RWPE1 (cell line): ENCODE measurements at regions not wholly inside any gene's neighbourhood (a gene's known extent, or its start where the extent isn't known, plus 50 kb on each side); places are given as distances from the start of the nearest gene placed in this dataset.

Source experiments
- CTCF ChIA-PET: fragments of 350-600 bp; sonication (Branson Sonifier 250); formaldehyde crosslinking; extraction: SDS; loops from one replicate; lab custom pipeline; 2021; lab: Yijun Ruan, JAX
- POLR2A ChIA-PET: fragments of 400-600 bp; formaldehyde crosslinking; extraction: SDS; loops from one replicate; lab custom pipeline; 2020; ENCODE audit warnings: antibody characterized with exemption; ENCODE audit not compliant: low non-redundant PET; lab: Yijun Ruan, JAX
- DNase-seq: peaks from one replicate; pipeline ENCODE4 v3.0.0; 2012; ENCODE audit warnings: low spot score
- H3K27ac ChIP-seq: fragments of 450-650 bp; 2 replicates; pipeline ENCODE4 v1.5.1; 2017
- TF ChIP-seq, protein P1 (sequence below): fragments of 450-650 bp; conservative IDR thresholded peaks from 2 replicates; pipeline ENCODE4 v1.5.1; 2017; ENCODE audit warnings: low read depth, mild to moderate bottlenecking

DNA sequence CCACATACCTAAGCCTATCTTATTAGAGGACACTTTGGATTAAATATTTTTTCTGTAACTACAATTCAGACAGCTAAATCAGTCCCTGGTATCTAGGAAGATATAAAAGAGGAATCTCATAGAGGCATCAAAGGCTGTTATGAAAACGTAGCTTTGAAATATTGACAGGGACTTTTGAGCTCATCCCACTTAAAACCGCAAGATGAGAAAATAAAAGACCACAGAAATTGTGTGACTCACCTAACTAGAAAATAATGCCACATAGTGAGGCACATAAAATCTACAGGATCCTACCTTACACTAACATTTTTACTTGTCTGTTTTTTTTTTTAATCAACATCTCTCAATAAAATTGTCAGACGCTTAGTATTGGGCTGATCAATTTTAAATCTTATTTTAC is 686.5 kb upstream of the COX7C start:
- POLR2A ChIA-PET: no interaction called here
- H3K27ac ChIP-seq: no peak overlapping the region
- DNase-seq: no peak
- TF ChIP-seq, protein P1, sequence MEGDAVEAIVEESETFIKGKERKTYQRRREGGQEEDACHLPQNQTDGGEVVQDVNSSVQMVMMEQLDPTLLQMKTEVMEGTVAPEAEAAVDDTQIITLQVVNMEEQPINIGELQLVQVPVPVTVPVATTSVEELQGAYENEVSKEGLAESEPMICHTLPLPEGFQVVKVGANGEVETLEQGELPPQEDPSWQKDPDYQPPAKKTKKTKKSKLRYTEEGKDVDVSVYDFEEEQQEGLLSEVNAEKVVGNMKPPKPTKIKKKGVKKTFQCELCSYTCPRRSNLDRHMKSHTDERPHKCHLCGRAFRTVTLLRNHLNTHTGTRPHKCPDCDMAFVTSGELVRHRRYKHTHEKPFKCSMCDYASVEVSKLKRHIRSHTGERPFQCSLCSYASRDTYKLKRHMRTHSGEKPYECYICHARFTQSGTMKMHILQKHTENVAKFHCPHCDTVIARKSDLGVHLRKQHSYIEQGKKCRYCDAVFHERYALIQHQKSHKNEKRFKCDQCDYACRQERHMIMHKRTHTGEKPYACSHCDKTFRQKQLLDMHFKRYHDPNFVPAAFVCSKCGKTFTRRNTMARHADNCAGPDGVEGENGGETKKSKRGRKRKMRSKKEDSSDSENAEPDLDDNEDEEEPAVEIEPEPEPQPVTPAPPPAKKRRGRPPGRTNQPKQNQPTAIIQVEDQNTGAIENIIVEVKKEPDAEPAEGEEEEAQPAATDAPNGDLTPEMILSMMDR: no peak
- CTCF ChIA-PET: no interaction called here

DNA sequence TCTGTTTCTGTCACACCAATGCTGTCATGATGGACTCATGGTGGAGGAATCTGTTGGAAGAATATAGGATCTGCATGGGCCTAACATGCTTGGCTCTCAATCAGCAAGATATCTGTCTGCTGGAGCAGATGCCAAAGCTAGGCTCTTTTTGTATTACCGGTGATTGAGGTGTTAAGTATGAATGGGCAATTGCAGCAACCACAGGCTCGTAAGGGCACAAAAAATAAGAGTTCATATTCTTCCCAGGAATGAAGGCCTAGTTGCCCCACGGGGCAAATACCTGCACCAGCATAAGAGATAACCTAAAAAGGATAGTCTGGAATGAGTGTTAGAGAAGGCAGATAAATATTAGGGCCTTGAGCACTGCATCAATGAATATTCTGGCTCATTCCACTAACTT is 679.5 kb upstream of the COX7C start:
- CTCF ChIA-PET: interaction anchor here (0.6 kb wide), 1 partner anchor 39 kb away, joined by 3 read pairs; no protein-coding TSS in a partner anchor
- POLR2A ChIA-PET: no interaction called here
- H3K27ac ChIP-seq: no peak overlapping the region
- DNase-seq: no peak
- TF ChIP-seq, protein P1: no peak

DNA sequence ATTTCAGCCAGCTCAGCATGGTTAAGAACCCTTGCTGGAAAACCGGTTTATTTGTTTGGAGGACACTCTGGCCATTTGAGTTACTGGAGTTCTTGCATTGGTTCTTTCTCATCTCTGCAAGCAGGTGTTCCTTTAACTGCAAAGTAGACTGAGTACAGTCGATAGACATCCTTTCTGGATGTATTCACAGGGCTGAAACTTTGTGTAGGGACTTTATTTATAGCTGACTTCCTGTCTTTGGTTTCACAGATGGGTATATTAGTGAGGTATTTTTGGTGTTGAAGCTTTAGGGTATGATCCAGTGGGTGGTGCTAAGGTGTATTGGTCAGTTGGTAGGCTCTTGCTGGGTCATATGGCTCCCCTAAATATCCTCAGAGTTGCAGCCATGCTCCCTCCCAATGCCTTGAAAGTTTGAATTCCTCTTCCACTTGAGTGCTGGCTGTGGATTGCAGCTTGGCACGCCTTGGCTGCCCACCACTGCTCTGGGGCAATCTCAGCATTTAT is 666.0 kb upstream of the COX7C start:
- no peak overlapping the region for H3K27ac ChIP-seq
- ChIA-PET POLR2A (no interaction called here), CTCF (interaction anchor here (0.6 to 0.7 kb wide), 2 partner anchors 35 to 115 kb away, joined by 3 to 5 read pairs; no protein-coding TSS in a partner anchor)
- no peak for DNase-seq
- TF ChIP-seq, protein P1: no peak

DNA sequence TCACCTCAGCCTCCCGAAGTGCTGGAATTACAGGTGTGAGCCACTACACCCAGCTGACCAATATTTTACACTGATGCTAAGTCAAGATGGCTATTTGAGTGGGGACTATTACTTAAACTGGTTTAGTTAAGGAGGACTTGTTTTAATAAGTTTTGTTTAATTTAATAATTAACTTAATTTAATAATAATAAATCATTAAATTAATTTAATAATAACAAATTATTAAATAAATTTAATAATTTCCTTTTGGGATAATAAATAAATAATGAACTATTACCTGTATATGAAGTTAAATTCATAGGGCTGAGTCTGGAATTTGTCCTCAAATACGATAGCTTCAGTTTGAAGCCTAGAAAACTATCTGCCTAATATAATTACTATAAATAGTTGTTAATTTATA is 665.1 kb upstream of the COX7C start:
- TF ChIP-seq, protein P1: no peak
- no peak for DNase-seq
- POLR2A ChIA-PET: no interaction called here
- CTCF ChIA-PET: no interaction called here
- H3K27ac ChIP-seq: no peak overlapping the region

DNA sequence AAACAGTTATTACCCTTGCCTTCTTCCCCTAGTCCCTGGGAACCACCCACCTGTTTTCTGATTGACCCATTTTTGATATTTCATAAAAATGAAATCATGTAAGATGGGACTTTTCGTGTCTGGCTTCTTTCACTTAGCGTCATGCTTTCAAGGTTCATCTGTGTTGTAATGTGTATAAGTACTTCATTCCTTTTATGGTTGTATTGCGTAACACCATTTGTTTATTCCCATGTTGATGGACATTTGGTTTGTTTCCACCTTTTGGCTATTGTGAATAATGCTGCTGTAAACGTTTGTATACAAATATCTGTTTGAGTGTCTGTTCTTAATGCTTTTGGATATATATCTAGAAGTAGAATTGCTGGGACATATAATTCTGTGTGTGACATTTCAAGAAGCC is 650.1 kb upstream of the COX7C start:
- ChIA-PET CTCF (no interaction called here), POLR2A (no interaction called here)
- no peak overlapping the region for H3K27ac ChIP-seq
- no peak for DNase-seq
- TF ChIP-seq, protein P1: no peak

DNA sequence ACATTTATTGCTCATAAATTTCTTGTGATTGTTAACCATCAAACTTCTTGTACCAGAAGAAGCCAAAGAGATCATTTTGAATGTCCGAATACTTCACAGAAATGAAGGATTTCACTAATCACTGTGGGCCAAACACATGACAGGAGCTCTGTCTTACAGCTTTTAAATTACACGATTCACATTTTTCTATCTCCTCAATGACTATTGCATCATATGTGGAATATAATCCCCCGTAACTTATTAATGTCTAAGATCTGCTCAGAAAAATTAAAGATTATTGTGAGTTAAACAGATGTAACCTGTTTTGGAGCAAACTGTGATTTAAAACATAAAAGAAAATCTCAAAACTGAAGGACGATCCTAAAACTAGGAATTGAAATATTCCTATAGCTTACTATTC is 645.2 kb upstream of the COX7C start:
- ChIA-PET CTCF (no interaction called here), POLR2A (no interaction called here)
- DNase-seq: no peak
- TF ChIP-seq, protein P1: no peak
- H3K27ac ChIP-seq: no peak overlapping the region
